Tibial nerve (tissue), 4 donors: ENCODE measurements at regions not wholly inside any gene's neighbourhood (a gene's known extent, or its start where the extent isn't known, plus 50 kb on each side); places are given as distances from the start of the nearest gene placed in this dataset.

ENCODE experiments used
- CTCF ChIP-seq, 5 experiments: fragments of 200-600 bp in 3 of 5; fragments of 450-650 bp in 2 of 5; sonication (generic) in 3 of 5; IDR thresholded peaks; one replicate each; pipeline ENCODE4 v1.5.1; 2016 to 2019; ENCODE audit warnings: antibody characterized with exemption in 5 of 5, mild to moderate bottlenecking in 3 of 5, moderate library complexity in 2 of 5
- EP300 ChIP-seq, 2 donors: sonication (generic); formaldehyde crosslinking; IDR thresholded peaks; one replicate each; pipeline ENCODE4 v1.6.1; 2017; ENCODE audit warnings: antibody characterized with exemption in 2 of 2, mild to moderate bottlenecking in 1 of 2
- POLR2A ChIP-seq, 2 donors: fragments of 450-650 bp; IDR thresholded peaks; one replicate each; pipeline ENCODE4 v1.6.1; 2017; ENCODE audit warnings: antibody characterized with exemption in 2 of 2, mild to moderate bottlenecking in 2 of 2, moderate library complexity in 2 of 2

GRCh38 chr3:76523337-76523736 lies 516.6 kb upstream of the ROBO2 start:
- no peak for TF ChIP-seq CTCF (IDR thresholded peaks at IDR 0.05)
- TF ChIP-seq POLR2A (IDR thresholded peaks at IDR 0.05) = no peak
- no peak for TF ChIP-seq EP300 (IDR thresholded peaks at IDR 0.05)
